Muscle layer of duodenum (tissue), 2 donors: ENCODE measurements at regions not wholly inside any gene's neighbourhood (a gene's known extent, or its start where the extent isn't known, plus 50 kb on each side); places are given as distances from the start of the nearest gene placed in this dataset.

Experiments used
- H3K27ac ChIP-seq: one replicate; pipeline ENCODE4 v1.7.0; 2013; ENCODE audit warnings: mild to moderate bottlenecking, low read length
- H3K27me3 ChIP-seq: one replicate; pipeline ENCODE4 v1.7.0; 2013; ENCODE audit warnings: low read depth, mild to moderate bottlenecking, control low read depth, low read length
- H3K36me3 ChIP-seq, 2 donors: one replicate each; pipeline ENCODE4 v1.7.0; 2013; ENCODE audit warnings: low read length in 2 of 2, control low read depth in 1 of 2, mild to moderate bottlenecking in 1 of 2; ENCODE audit not compliant: insufficient read depth in 2 of 2, control insufficient read depth in 1 of 2
- H3K4me1 ChIP-seq, 2 donors: one replicate each; pipeline ENCODE4 v1.7.0; 2013; ENCODE audit warnings: low read length in 2 of 2, mild to moderate bottlenecking in 2 of 2, control low read depth in 1 of 2, moderate library complexity in 1 of 2; ENCODE audit not compliant: insufficient read depth in 2 of 2, control insufficient read depth in 1 of 2
- H3K4me3 ChIP-seq, 2 donors: one replicate each; pipeline ENCODE4 v1.7.0; 2013; ENCODE audit warnings: low read length in 2 of 2, low read depth in 1 of 2, mild to moderate bottlenecking in 1 of 2
- H3K9me3 ChIP-seq, 2 donors: one replicate each; pipeline ENCODE4 v1.7.0; 2013; ENCODE audit warnings: low read length in 2 of 2, control low read depth in 1 of 2, mild to moderate bottlenecking in 1 of 2; ENCODE audit not compliant: control insufficient read depth in 1 of 2
- donor health status: healthy.

DNA sequence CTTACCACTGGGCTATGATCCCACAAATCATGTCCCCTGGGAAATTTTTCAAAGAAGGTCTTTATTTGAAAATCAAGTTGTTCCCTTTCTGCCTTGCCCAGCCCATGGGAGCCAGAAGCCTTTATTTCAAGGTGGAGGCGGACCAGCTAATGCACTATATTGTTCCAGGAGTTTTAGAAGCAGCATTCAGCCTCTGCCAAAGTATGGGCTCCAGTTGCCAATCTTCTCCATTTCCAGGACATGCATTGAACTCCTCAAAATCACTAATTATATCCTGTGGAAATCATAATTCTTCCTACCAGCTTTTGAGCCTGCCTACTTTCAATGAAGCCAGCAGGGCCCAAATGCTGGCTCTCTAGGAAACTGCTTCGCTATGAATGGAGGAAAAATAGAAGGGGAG, 195.8 kb downstream of the RAD51AP2 start:
- no peaks in the 10 kb centered on the region for H3K9me3 ChIP-seq
- H3K4me3 ChIP-seq, result no peak overlapping the region
- H3K27me3 ChIP-seq, result no peaks in the 10 kb centered on the region
- H3K36me3 ChIP-seq, result no peaks in the 10 kb centered on the region
- H3K4me1 ChIP-seq, result no peaks in the 10 kb centered on the region
- H3K27ac ChIP-seq, result no peak overlapping the region

DNA sequence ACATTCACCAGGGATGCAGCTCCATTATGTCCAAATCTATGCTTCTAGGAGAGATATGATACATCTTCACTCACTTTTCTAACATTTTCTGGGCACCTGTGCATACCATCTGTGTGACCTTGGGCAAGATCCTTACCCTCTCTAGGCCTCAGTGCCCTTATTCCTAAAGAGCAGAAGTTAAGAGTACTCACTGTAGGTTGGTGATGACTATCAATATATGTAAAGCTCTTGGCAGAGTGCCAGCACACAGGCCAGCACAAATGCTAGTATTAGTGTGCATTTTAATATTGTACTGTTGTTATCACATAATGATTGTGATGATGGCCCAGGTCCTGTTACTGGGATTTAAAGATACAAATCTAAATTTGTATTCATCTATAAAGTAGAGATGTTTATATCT, 199.2 kb downstream of the RAD51AP2 start:
- Histone ChIP-seq H3K4me3 (no peak overlapping the region), H3K27ac (no peak overlapping the region), H3K9me3 (no peaks in the 10 kb centered on the region), H3K4me1 (no peaks in the 10 kb centered on the region), H3K27me3 (no peaks in the 10 kb centered on the region), H3K36me3 (no peaks in the 10 kb centered on the region)

DNA sequence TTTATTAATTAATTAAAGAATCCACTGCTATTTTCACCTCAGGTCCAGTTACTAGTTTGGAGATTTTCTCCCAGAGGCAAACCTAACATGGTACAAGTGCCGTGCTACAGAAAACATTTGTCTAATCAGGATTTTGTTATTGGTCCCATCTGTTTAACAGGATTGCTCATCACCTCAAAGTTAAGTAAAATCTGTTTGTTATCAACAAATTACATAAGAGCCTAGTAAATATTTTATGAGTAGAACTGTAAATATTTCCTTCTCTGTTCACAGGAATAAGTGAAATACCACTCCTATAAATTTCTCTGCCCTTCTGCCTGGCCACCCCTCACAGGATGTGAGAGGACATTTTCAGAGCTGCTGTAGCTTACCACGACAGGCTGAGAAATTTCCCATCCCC, 200.2 kb downstream of the RAD51AP2 start:
- H3K36me3 ChIP-seq, result no peaks in the 10 kb centered on the region

DNA sequence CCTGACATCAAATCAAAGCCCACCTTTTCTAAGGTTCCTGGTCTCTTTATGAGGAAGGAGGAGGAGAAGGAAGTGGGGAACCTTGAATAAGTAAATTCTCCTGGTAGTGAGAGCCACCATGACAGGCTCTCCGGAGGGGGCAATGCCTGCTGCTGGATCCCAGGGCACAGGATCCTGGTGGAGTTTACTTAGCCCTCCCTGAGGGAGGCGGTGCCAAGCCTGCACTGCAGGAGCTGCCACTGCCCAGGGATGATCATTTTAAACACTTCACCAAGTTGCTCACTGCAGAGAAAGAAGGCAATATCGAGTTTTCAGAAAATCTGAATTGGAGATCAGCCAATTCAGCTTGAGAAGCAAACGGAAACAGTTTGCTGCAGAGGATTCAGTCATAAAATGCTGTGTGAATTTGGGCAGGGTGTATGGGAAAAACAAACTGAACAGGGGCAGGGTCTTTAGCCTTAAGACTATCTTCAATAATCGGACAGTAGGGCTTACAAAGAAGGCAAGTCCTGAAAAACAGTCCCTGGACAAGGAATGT, 200.7 kb downstream of the RAD51AP2 start:
- H3K4me3 ChIP-seq, result no peak overlapping the region
- H3K36me3 ChIP-seq, result no peaks in the 10 kb centered on the region
- no peaks in the 10 kb centered on the region for H3K9me3 ChIP-seq
- H3K27me3 ChIP-seq, result no peaks in the 10 kb centered on the region
- no peak overlapping the region for H3K27ac ChIP-seq
- no peaks in the 10 kb centered on the region for H3K4me1 ChIP-seq

More for the DNA sequence above, 200.2 kb downstream of the RAD51AP2 start:
- H3K27ac ChIP-seq, result no peak overlapping the region
- no peak overlapping the region for H3K4me3 ChIP-seq
- no peaks in the 10 kb centered on the region for H3K9me3 ChIP-seq
- H3K27me3 ChIP-seq, result no peaks in the 10 kb centered on the region
- no peaks in the 10 kb centered on the region for H3K4me1 ChIP-seq

DNA sequence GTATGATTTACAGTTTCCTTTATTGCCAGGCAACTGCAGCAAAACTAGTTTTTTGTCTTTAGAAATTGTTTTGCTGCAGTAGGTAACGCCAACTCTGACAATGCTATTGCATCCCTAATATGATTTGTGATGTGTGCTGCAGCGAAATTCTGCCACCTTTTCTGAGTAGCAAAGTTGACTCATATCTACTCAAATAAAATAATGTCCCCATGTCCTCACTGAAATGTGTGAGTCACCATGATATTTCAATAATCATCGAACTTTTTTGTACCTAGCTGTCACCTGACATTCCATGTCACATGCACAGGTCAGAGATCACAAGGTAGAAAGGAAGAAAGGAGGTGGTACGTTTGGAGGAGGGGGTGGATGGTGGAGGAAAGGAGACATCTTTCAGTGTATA, 205.0 kb downstream of the RAD51AP2 start:
- Histone ChIP-seq H3K36me3 (no peaks in the 10 kb centered on the region), H3K27me3 (no peaks in the 10 kb centered on the region), H3K4me3 (no peak overlapping the region), H3K27ac (no peak overlapping the region), H3K4me1 (no peaks in the 10 kb centered on the region), H3K9me3 (no peaks in the 10 kb centered on the region)

DNA sequence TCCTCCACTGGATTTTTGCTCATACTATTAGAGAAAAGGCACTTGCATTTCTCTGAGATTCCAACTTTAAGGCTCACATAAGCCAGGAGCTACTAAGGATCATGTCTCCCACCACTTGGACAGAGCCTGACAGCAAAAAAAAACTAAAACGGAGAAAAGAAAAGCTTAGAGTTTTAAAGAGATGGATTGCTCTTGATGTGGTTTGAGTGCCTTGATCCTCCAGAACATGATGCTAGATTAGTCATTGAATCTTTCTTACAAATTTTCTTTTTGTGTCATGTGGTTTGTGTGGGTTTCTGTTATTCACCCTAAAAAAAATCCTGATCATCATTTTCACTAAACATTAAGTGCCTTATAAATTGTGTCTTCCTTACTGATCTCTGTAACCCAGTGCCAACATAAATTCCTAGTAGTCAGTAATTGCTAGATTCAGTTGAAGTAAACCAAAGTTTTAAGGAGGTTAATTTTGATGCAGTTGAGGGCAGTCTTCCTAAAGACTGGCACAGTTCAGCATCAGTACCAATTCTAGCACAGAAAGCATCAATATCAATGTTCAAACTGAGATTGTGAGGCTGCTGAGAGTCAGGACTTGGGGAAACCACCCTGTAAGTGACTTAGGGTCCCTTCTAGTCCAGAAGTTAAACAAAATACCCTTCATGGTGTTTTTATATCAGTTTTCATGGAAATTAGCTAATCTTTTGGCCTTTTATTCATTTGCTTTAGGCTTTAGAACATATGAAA, 206.3 kb downstream of the RAD51AP2 start:
- Histone ChIP-seq H3K27ac (no peak overlapping the region), H3K4me1 (no peaks in the 10 kb centered on the region), H3K27me3 (no peaks in the 10 kb centered on the region), H3K36me3 (no peaks in the 10 kb centered on the region), H3K4me3 (no peak overlapping the region), H3K9me3 (no peaks in the 10 kb centered on the region)

DNA sequence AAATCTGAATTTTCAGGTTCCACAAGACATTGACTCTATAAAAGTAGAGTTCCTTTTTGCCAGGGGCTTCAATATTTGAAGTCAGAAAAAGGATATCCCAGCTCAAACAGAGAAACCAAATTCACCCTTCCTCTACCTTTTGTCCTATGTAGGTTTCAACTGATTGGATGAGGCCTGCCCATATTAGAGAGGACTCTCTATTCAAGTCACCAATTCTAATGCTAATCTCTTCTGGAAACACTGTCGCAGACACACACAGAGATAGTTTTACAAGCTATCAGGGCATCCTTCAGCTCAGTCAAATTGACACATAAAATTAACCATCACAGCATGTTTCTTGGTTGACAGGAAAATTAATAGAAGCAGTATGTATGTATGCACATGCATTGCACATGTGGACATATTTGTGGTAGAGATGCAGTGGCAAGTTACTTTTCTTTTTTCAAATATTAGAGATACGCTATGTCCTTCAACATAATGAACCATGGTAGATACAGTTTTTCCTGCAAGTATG, 207.1 kb downstream of the RAD51AP2 start:
- H3K27ac ChIP-seq, result no peak overlapping the region
- no peak overlapping the region for H3K4me3 ChIP-seq
- H3K36me3 ChIP-seq, result no peaks in the 10 kb centered on the region
- H3K9me3 ChIP-seq, result no peaks in the 10 kb centered on the region
- no peaks in the 10 kb centered on the region for H3K4me1 ChIP-seq
- no peaks in the 10 kb centered on the region for H3K27me3 ChIP-seq

DNA sequence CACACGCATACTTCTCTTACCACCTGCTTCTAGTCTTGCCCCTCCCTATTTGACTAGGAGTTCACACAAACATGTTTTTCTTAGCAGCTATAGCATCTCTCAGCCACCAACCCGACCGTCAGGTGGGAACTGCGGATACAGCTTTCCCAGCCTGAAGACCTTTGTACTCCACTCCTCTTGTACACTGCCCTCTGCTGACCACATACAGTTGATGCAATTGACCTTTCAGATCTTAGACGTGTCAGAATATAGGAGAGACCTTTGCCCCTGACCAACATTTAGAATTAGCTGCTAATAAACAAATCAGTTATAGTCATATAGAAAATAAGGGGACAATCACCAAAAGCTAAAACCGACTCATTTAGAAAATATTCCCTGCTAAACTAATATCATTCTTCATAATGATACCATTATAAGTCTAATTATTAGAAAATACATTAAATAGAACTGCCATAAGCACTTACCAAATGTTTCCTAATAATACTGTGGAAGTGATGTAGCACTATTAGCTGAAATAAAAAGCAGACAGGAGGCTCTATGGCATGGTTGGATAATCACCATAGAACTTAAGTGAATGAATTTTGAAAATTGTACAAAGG, 208.4 kb downstream of the RAD51AP2 start:
- H3K9me3 ChIP-seq, result no peaks in the 10 kb centered on the region
- H3K27ac ChIP-seq, result no peak overlapping the region
- no peaks in the 10 kb centered on the region for H3K36me3 ChIP-seq
- H3K27me3 ChIP-seq, result no peaks in the 10 kb centered on the region
- H3K4me1 ChIP-seq, result no peaks in the 10 kb centered on the region
- H3K4me3 ChIP-seq, result no peak overlapping the region

DNA sequence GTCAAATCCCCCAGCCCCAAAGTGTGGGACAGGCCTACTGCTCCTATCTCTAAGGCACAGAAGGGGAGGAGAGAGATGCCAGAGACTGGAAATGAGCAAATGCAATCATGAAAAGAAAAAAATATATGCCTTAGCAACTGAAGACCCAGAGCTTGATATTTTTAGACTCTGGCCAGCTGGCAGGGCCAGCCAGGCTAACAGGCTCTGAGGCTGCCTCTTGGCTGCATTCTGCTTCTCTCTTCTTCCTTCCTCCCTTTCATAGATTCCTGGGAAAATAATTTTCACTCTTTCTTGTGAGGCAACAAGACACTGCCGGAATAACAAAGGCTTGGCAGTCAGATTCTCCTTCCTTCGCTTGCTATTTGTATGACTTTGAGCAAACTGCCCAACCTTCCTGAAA, 209.1 kb downstream of the RAD51AP2 start:
- H3K27ac ChIP-seq, result no peak overlapping the region
- H3K9me3 ChIP-seq, result no peaks in the 10 kb centered on the region
- H3K4me1 ChIP-seq, result no peaks in the 10 kb centered on the region
- no peaks in the 10 kb centered on the region for H3K27me3 ChIP-seq
- no peaks in the 10 kb centered on the region for H3K36me3 ChIP-seq
- H3K4me3 ChIP-seq, result no peak overlapping the region

DNA sequence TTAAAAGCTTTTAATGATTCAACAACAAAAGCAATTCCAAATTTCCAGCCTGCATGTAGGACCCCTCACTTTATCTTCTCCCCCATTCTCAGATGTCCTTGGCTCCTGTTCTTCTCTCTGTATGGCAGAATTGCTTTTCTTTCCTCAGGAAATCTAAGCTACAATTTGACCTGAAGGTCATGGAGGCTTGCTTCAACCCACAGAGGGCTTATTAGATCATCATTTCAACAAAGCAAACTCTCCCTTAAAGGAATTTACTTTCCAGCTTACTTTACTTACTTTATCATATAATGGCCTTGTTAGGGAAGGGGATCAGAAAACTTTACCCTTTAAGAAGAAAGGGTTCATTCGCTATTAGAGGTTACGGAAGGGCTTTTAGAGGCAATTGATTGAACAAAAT, 211.5 kb downstream of the RAD51AP2 start:
- H3K27ac ChIP-seq, result no peak overlapping the region
- H3K9me3 ChIP-seq, result no peaks in the 10 kb centered on the region
- no peaks in the 10 kb centered on the region for H3K4me1 ChIP-seq
- no peaks in the 10 kb centered on the region for H3K36me3 ChIP-seq
- H3K4me3 ChIP-seq, result no peak overlapping the region
- H3K27me3 ChIP-seq, result no peaks in the 10 kb centered on the region

DNA sequence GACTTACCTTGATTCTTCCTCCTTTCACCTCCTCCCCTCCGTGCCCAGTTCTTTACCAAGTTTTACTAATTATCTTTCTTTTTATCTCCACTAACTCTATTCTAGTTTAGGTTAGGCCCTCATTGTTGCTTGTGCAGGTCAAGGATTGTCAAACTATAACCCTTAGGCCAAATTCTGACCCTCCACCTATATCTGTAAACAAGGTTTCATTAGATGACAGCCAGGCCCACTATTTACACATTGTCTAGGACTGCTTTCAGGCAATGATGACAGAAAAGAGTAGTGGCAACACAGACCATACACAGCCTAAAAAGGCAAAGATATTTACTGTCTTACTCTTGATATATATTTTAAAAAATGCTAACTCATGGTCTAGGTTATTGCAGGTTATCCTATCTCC, 212.0 kb downstream of the RAD51AP2 start:
- Histone ChIP-seq H3K36me3 (no peaks in the 10 kb centered on the region), H3K27me3 (no peaks in the 10 kb centered on the region), H3K9me3 (no peaks in the 10 kb centered on the region), H3K4me1 (no peaks in the 10 kb centered on the region), H3K27ac (no peak overlapping the region), H3K4me3 (no peak overlapping the region)
